GM21723 (cell line): ENCODE measurements at regions not wholly inside any gene's neighbourhood (a gene's known extent, or its start where the extent isn't known, plus 50 kb on each side); places are given as distances from the start of the nearest gene placed in this dataset.
A peak's percentile ranks its signal among the peaks of the same experiment; 100 is the strongest.
"Not testable (repeated sequence)": the region's sequence is repeated elsewhere in the genome, so short reads cannot be mapped to it uniquely, and the experiment has no call there.

Experiments
- ATAC-seq: cut with Tn5 transposase; IDR thresholded peaks from one replicate; pipeline ENCODE4 v1.9.1; 2021; ENCODE audit warnings: mild to moderate bottlenecking, moderate library complexity; ENCODE audit not compliant: unreplicated experiment

DNA sequence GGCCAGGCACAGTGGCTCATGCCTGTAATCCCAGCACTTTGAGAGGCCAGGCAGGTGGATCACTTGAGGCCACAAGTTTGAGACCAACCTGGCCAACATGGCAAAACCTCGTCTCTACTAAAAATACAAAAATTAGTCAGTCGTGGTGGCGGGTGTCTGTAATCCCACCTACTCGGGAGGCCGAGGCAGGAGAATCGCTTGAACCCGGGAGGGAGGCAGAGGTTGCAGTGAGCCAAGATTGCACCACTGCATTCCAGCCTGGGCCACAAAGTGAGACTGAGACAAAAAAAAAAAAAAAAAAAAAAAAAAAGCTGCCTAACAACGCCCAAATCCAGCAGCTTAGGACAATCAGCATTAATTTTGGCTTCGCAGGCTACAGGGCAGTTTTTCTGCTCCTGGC lies 167.1 kb downstream of the GOSR1 start:
- not testable (repeated sequence) for ATAC-seq

DNA sequence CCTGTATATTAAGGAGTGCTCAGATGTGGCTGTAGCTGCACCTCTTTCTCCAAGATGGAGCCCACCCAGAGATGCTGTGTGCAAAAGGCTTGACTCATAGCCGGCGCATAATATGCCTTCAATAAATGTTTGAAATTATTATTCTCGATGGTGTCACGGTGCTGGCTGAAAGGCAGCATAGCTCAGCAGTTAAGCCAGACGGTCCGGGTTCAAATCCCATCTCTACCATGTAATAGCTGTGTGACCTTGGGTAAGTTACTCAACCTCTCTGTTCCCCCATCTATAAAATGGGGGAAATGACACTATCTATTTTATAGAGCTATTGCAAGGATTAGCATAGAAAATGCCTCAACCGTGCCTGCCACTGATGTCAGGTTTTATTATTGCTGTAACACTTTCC lies 164.2 kb downstream of the GOSR1 start:
- ATAC-seq = not testable (repeated sequence)

- ATAC-seq = not testable (repeated sequence)
These were observed 162.2 kb downstream of the GOSR1 start for GRCh38 chr17:30639391-30639790.

DNA sequence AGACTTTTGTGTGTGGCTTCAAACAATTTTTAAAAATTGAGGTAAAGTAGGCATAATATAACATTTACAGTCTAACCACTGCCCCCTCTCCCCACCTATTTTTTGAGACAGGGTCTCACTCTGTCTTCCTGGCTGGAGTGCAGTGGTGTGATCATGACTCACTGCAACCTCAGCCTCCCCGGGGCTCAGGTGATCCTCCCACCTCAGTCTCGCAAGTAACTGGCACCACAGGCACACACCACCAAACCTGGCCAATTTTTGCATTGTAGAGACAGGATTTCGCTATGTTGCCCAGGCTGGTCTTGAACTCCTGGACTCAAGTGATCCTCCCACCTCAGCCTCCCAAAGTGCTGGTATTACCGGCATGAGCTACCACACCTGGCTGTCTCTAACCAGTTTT lies 161.8 kb downstream of the GOSR1 start:
- not testable (repeated sequence) for ATAC-seq

- ATAC-seq = not testable (repeated sequence)
These were observed 154.4 kb downstream of the GOSR1 start for GRCh38 chr17:30631651-30632050.

DNA sequence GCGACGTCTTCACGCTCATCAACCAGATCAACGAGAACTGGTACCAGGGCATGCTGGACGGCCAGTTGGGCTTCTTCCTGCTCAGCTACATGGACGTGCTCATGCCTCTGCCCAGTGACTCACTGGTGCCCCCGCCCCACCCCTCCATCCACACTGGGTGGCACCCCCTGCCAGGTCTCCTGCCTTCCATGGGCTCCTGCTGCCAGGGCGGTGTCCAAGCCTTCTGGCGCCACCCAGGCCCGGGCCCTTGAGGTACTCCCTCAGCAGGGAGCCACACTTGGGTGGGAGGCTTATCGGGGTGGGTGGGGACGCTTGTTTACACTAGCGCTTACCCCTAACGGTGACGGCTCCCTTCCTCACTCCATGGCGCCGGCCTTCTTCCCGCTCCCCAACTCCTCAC lies 148.2 kb downstream of the GOSR1 start:
- not testable (repeated sequence) for ATAC-seq

- ATAC-seq = not testable (repeated sequence)
These were observed 147.0 kb downstream of the GOSR1 start for GRCh38 chr17:30624180-30624579.

DNA sequence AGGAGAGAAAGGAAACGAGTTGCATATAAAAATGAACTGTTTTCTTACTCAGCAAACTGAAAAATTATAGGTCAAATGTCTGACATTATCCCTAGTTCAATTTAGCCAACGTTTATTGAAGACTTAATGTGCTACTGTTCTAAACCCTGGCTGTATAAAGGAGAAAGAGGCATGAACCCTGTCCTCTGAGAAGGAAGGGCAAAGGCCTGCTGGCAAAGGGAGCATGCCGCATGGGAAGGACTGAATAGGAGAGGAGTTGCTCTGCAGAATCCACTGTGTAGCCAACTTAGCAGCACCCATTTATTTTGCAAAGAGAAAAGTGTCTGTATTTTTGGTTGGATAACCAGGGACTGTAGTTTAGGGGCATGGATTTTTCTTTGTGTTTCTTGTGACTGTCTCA lies 132.5 kb downstream of the GOSR1 start:
- ATAC-seq = not testable (repeated sequence)

GRCh38 chr17:30605523-30605922 lies 128.3 kb downstream of the GOSR1 start:
- no peak for ATAC-seq

- no peak for ATAC-seq
These were observed 127.8 kb downstream of the GOSR1 start for GRCh38 chr17:30605027-30605426.

DNA sequence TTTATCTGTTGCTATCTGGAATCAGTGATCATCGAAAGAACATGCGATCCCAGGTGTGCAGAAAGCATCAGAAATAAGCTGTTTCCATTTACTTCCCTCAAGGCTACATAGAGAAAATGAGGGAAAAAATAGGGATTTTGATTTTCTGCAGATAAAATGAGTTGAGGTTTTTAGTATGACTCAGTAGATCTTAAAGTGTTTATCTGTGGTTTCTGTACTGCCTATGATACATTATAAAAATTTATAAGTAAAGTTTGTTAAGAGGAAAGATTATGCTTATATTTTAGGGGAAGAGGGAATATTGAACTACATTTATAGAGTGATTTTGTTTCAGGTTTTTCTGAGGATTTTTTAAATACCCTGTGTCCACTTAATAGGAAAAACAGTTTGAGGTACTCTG lies 125.2 kb downstream of the GOSR1 start:
- ATAC-seq = not testable (repeated sequence)

- not testable (repeated sequence) for ATAC-seq
These were observed 124.8 kb downstream of the GOSR1 start for GRCh38 chr17:30601984-30602383.

- ATAC-seq = peak; percentile 38
These were observed 123.8 kb downstream of the GOSR1 start for GRCh38 chr17:30600830-30601494.

DNA sequence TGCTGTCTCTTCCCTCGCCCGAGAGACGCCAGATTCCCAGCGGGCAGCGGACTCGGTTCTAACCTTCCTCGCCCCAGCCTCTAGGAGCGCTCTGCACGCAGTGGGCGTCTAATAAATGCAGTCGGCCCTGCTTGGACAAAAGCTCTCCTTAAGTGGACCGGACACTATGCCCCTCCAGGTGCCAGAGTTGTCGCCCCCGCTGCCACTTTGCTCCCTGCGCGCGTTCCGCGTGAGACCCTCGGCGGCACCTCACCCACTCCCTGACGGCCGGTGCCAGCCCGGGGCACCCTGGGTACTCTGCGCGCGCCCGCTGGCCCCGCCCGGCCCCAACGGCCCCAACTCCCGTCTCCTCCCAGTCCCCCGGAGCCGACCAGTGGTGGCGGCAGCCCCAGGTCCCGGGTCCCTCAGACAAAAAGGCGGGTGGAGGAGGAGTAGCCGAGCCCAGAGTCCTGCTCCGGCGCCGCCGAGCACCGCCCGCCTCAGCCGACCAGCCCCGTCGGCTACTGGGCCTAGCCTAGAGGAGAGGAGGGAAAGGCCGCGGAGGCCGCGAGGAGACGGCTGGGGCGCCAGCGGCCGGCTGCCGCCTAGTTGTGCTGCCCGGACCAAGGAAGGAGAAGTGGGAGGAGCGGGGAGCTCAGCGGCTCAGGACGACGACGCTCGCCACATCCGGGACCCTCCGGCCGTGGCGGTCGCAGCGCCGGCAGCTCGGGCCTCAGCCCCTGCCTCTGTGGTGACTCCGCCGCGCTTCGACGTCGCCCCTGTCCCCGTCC lies 123.0 kb downstream of the GOSR1 start:
- peak; percentile 80 for ATAC-seq

- no peak for ATAC-seq
These were observed 122.3 kb downstream of the GOSR1 start for GRCh38 chr17:30599428-30600059.

- no peak for ATAC-seq
These were observed 120.6 kb downstream of the GOSR1 start for GRCh38 chr17:30597776-30598288.

DNA sequence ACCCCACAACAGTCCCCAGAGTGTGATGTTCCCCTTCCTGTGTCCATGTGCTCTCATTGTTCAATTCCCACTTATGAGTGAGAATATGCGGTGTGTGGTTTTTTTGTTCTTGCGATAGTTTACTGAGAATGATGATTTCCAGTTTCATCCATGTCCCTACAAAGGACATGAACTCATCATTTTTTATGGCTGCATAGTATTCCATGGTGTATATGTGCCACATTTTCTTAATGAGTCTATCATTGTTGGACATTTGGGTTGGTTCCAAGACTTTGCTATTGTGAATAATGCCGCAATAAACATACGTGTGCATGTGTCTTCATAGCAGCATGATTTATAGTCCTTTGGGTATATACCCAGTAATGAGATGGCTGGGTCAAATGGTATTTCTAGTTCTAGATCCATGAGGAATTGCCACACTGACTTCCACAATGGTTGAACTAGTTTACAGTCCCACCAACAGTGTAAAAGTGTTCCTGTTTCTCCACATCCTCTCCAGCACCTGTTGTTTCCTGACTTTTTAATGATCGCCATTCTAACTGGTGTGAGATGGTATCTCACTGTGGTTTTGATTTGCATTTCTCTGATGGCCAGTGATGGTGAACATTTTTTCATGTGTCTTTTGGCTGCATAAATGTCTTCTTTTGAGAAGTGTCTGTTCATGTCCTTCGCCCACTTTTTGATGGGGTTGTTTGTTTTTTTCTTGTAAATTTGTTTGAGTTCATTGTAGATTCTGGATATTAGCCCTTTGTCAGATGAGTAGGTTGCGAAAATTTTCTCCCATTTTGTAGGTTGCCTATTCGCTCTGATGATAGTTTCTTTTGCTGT lies 120.0 kb downstream of the GOSR1 start:
- ATAC-seq = not testable (repeated sequence)

GRCh38 chr17:30594953-30595371 lies 117.8 kb downstream of the GOSR1 start:
- not testable (repeated sequence) for ATAC-seq

DNA sequence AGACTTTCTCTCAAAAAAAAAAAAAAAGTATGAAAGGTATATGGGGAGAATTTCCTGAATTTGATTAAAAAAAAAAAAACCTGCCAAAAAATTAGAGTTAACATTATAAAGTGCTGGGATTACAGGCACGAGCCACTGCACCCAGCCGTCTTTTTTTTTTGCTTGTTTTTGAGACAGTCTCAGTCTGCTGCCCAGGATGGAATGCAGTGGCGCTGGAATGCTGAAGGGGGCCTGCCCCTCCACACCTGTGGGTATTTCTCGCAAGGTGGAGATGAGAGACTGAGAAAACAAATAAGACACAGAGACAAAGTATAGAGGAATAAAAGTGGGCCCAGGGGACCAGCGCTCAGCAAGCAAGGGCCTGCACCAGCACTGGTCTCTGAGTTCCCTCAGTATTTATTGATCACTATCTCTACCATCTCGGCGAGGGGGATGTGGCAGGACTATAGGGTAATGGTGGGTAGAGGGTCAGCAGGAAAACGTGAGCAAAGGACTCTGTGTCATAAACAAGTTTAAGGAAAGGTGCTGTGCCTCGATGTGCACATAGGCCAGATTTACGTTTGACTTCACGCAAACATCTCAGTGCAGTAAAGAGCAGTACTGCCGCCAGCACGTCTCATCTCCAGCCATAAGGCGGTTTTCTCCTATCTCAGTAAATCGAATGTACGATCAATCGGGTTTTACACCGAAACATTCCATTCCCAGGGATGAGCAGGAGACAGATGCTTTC lies 117.2 kb downstream of the GOSR1 start:
- ATAC-seq = no peak
